ENCODE measurements at regions not wholly inside any gene's neighbourhood (a gene's known extent, or its start where the extent isn't known, plus 50 kb on each side); places are given as distances from the start of the nearest gene placed in this dataset.

DNA sequence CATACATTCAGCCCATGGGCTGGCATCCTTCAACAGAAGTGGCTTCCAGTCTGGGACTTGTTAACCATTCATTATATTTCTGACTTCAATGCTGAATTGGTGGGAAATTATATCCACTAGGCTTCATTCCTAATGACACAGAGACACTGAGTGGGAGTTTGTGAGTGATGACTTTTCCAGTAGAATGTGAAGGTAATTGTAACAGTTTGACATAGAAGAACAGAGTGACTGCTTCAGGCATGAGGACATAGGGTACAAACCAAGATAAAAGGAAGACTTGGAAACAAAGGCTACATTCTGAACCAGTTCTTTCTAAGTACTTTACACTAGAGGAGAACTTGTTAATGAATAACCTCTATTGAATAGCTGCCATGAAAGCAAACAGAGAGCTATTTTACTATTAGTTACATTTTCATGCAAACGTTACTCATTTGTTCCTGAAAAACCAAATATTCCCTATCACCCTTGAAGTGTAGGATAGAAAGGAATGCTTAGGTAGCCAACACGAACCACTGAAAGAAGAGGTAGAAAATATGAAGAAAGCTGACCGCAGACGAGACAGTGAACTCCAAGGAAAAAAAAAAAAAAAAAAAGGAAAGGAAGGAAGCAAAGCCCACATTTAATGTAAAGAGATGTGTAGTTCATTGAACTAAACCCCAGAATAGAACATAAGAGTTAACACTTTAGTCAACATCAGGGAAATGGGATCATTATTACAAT lies 237.0 kb upstream of the SEMA3C start (continued):
- TF ChIP-seq ZUFSP (CRISPR knock-in tag; IDR thresholded peaks at IDR 0.05; ENCODE audit: borderline replicate concordance), result no peak
- no peak for TF ChIP-seq ZNF33B (CRISPR knock-in tag; IDR thresholded peaks at IDR 0.05)
- peak; percentile 60 for TF ChIP-seq TEAD3 (CRISPR knock-in tag; optimal IDR thresholded peaks at IDR 0.05; ENCODE audit: borderline replicate concordance)
- no peak for TF ChIP-seq CREB1 (IDR thresholded peaks at IDR 0.05)
- TF ChIP-seq CREB1 (CRISPR knock-in tag; IDR thresholded peaks at IDR 0.05), result no peak; the same call in 1 of the 2 replicates
- TF ChIP-seq MLXIP (CRISPR knock-in tag; IDR thresholded peaks at IDR 0.05; ENCODE audit: borderline replicate concordance), result no peak
- TF ChIP-seq ZNF512B (CRISPR knock-in tag; IDR thresholded peaks at IDR 0.05; ENCODE audit: borderline replicate concordance), result no peak
- TF ChIP-seq NFATC3 (CRISPR knock-in tag; IDR thresholded peaks at IDR 0.05), result no peak
- no peak for TF ChIP-seq SATB2 (CRISPR knock-in tag; IDR thresholded peaks at IDR 0.05)
- no peak for TF ChIP-seq KLF16 (CRISPR knock-in tag; IDR thresholded peaks at IDR 0.05)
- TF ChIP-seq MAZ (IDR thresholded peaks at IDR 0.05; ENCODE audit: borderline replicate concordance, low read depth, low read length), result no peak
- no peak for TF ChIP-seq MAZ (CRISPR knock-in tag; IDR thresholded peaks at IDR 0.05; ENCODE audit: low read depth)
- TF ChIP-seq SMAD9 (CRISPR knock-in tag; IDR thresholded peaks at IDR 0.05), result no peak
- no peak for TF ChIP-seq ZFP36L2 (CRISPR knock-in tag; IDR thresholded peaks at IDR 0.05)
- no peak for TF ChIP-seq NFE2L2 (IDR thresholded peaks at IDR 0.05; ENCODE audit: low read length)
- TF ChIP-seq SAP130 (CRISPR knock-in tag; IDR thresholded peaks at IDR 0.05; ENCODE audit: low read depth), result peak; percentile 58; the same call in 1 of the 2 replicates
- TF ChIP-seq CENPT (CRISPR knock-in tag; IDR thresholded peaks at IDR 0.05; ENCODE audit: low read depth), result no peak
- TF ChIP-seq RARA (CRISPR knock-in tag; IDR thresholded peaks at IDR 0.05), result peak; percentile 68
- TF ChIP-seq, protein P1, sequence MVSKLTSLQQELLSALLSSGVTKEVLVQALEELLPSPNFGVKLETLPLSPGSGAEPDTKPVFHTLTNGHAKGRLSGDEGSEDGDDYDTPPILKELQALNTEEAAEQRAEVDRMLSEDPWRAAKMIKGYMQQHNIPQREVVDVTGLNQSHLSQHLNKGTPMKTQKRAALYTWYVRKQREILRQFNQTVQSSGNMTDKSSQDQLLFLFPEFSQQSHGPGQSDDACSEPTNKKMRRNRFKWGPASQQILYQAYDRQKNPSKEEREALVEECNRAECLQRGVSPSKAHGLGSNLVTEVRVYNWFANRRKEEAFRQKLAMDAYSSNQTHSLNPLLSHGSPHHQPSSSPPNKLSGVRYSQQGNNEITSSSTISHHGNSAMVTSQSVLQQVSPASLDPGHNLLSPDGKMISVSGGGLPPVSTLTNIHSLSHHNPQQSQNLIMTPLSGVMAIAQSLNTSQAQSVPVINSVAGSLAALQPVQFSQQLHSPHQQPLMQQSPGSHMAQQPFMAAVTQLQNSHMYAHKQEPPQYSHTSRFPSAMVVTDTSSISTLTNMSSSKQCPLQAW (CRISPR knock-in tag; IDR thresholded peaks at IDR 0.05), result peak; percentile 71; the same call in 1 of the 2 replicates
- no peak for TF ChIP-seq PAWR (CRISPR knock-in tag; IDR thresholded peaks at IDR 0.05; ENCODE audit: borderline replicate concordance)
- no peak for TF ChIP-seq ZNF441 (CRISPR knock-in tag; IDR thresholded peaks at IDR 0.05; ENCODE audit: borderline replicate concordance)
- peak; percentile 85 for TF ChIP-seq ZNF3 (CRISPR knock-in tag; IDR thresholded peaks at IDR 0.05)

Data from HepG2 (cell line).